ENCODE measurements at regions not wholly inside any gene's neighbourhood (a gene's known extent, or its start where the extent isn't known, plus 50 kb on each side); places are given as distances from the start of the nearest gene placed in this dataset.

DNA sequence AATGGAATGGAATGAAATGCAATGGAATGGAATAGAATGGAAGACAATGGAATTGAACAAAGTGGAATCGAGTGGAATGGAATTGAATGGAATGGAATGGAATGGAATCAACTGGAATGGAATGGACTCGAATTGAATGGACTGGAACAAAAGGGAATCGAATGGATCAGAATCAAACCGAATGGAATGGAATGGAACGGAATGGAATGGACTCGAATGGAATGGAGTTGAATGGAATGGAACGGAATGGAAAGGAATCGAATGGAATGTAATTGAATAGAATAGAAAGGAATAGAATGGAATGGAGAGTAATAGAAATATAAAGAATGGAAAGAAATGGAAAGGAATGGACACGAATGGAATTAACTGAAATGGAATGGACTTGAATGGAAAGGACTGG lies 475.2 kb upstream of the WSB1 start:
- DNase-seq, result no peak
- H3K9me3 Mint-ChIP-seq, result no peaks in the 10 kb centered on the region
- no peak for ATAC-seq (ENCODE audit: low read depth in 2 of 2)

More for the DNA sequence above, 475.2 kb upstream of the WSB1 start:
- Histone ChIP-seq H3K27ac (ENCODE audit: insufficient read depth, low read length, poor library complexity, severe bottlenecking) (no peak overlapping the region), H3K4me3 (ENCODE audit: low read depth, low read length) (no peak overlapping the region), H3K27me3 (ENCODE audit: control insufficient read depth, insufficient read depth, low read length) (no peaks in the 10 kb centered on the region), H3K4me1 (ENCODE audit: control insufficient read depth, insufficient read depth, low read length, poor library complexity, severe bottlenecking) (no peaks in the 10 kb centered on the region), H3K9me3 (ENCODE audit: control insufficient read depth in 2 of 2, low read length in 2 of 2) (peaks cover 74 to 84% of the 10 kb centered on the region in 2 experiments), H3K36me3 (ENCODE audit: control insufficient read depth, insufficient read depth, low read length) (no peaks in the 10 kb centered on the region)
- Mint-ChIP-seq H3K36me3 (no peaks in the 10 kb centered on the region), H3K4me3 (no peak overlapping the region), H3K27ac (no peak overlapping the region), H3K4me1 (no peaks in the 10 kb centered on the region), H3K27me3 (no peaks in the 10 kb centered on the region)

All from CD4-positive, CD25-positive, alpha-beta regulatory T cell (primary cell).